SJSA1 (cell line): ENCODE measurements at regions not wholly inside any gene's neighbourhood (a gene's known extent, or its start where the extent isn't known, plus 50 kb on each side); places are given as distances from the start of the nearest gene placed in this dataset.
A peak's percentile ranks its signal among the peaks of the same experiment; 100 is the strongest.

ENCODE experiments used
- DNase-seq, 2 experiments: peaks; one replicate each; pipeline ENCODE4 v3.0.0-alpha.2; 2015 to 2020; ENCODE audit warnings: low spot score in 2 of 2, low read depth in 1 of 2
- H3K27ac ChIP-seq: fragments of 250-450 bp; sonication (Bioruptor Pico); 2 replicates; pipeline ENCODE4 v1.5.1; 2020; ENCODE audit warnings: mild to moderate bottlenecking, moderate library complexity
- H3K27me3 ChIP-seq: fragments of 250-450 bp; sonication (Bioruptor Pico); replicated peaks from 2 replicates; pipeline ENCODE4 v1.5.1; 2020; ENCODE audit warnings: mild to moderate bottlenecking, moderate library complexity
- H3K36me3 ChIP-seq: fragments of 250-450 bp; sonication (Bioruptor Pico); 2 replicates; pipeline ENCODE4 v1.5.1; 2020; ENCODE audit warnings: mild to moderate bottlenecking
- H3K4me1 ChIP-seq: fragments of 250-450 bp; sonication (Bioruptor Pico); replicated peaks from 2 replicates; pipeline ENCODE4 v1.6.1; 2021; ENCODE audit warnings: mild to moderate bottlenecking
- H3K4me3 ChIP-seq: fragments of 250-450 bp; sonication (Bioruptor Pico); 2 replicates; pipeline ENCODE4 v1.5.1; 2020; ENCODE audit warnings: mild to moderate bottlenecking
- H3K9me3 ChIP-seq: fragments of 250-450 bp; sonication (Bioruptor Pico); replicated peaks from 2 replicates; pipeline ENCODE4 v1.5.1; 2020; ENCODE audit warnings: mild to moderate bottlenecking

- H3K9me3 ChIP-seq: no peaks in the 10 kb centered on the region
Observed at GRCh38 chr16:74160759-74161158, 135.9 kb upstream of the PSMD7 start.

GRCh38 chr16:74153773-74154172, 142.8 kb upstream of the PSMD7 start:
- Histone ChIP-seq H3K36me3 (no peaks in the 10 kb centered on the region), H3K4me1 (no peaks in the 10 kb centered on the region), H3K4me3 (no peak overlapping the region), H3K9me3 (no peaks in the 10 kb centered on the region), H3K27me3 (no peaks in the 10 kb centered on the region), H3K27ac (no peak overlapping the region)
- no peak for DNase-seq

More at GRCh38 chr16:74160759-74161158, 135.9 kb upstream of the PSMD7 start:
- H3K27me3 ChIP-seq: no peaks in the 10 kb centered on the region
- no peak for DNase-seq
- no peaks in the 10 kb centered on the region for H3K4me1 ChIP-seq
- no peaks in the 10 kb centered on the region for H3K36me3 ChIP-seq
- H3K27ac ChIP-seq: no peak overlapping the region
- no peak overlapping the region for H3K4me3 ChIP-seq

GRCh38 chr16:74146643-74147042, 150.0 kb upstream of the PSMD7 start:
- H3K27me3 ChIP-seq: no peaks in the 10 kb centered on the region
- H3K27ac ChIP-seq: no peak overlapping the region
- no peak for DNase-seq
- H3K4me3 ChIP-seq: no peak overlapping the region
- H3K36me3 ChIP-seq: no peaks in the 10 kb centered on the region
- H3K9me3 ChIP-seq: no peaks in the 10 kb centered on the region
- no peaks in the 10 kb centered on the region for H3K4me1 ChIP-seq

GRCh38 chr16:74143171-74143570, 153.4 kb upstream of the PSMD7 start:
- Histone ChIP-seq H3K9me3 (no peaks in the 10 kb centered on the region), H3K27me3 (no peaks in the 10 kb centered on the region), H3K27ac (no peak overlapping the region), H3K36me3 (no peaks in the 10 kb centered on the region), H3K4me3 (no peak overlapping the region), H3K4me1 (no peaks in the 10 kb centered on the region)
- no peak for DNase-seq

- no peaks in the 10 kb centered on the region for H3K36me3 ChIP-seq
- H3K9me3 ChIP-seq: no peaks in the 10 kb centered on the region
- H3K27ac ChIP-seq: no peak overlapping the region
- no peak for DNase-seq
- no peaks in the 10 kb centered on the region for H3K4me1 ChIP-seq
- no peak overlapping the region for H3K4me3 ChIP-seq
- no peaks in the 10 kb centered on the region for H3K27me3 ChIP-seq
Observed at GRCh38 chr16:74141015-74141414, 155.6 kb upstream of the PSMD7 start.

GRCh38 chr16:74140557-74140956, 156.1 kb upstream of the PSMD7 start:
- Histone ChIP-seq H3K4me1 (no peaks in the 10 kb centered on the region), H3K27me3 (no peaks in the 10 kb centered on the region), H3K36me3 (no peaks in the 10 kb centered on the region), H3K4me3 (no peak overlapping the region), H3K9me3 (no peaks in the 10 kb centered on the region), H3K27ac (no peak overlapping the region)
- DNase-seq: no peak

- Histone ChIP-seq H3K4me3 (no peak overlapping the region), H3K4me1 (no peaks in the 10 kb centered on the region), H3K27me3 (no peaks in the 10 kb centered on the region), H3K36me3 (no peaks in the 10 kb centered on the region), H3K27ac (no peak overlapping the region), H3K9me3 (no peaks in the 10 kb centered on the region)
- DNase-seq: no peak
Observed at GRCh38 chr16:74123826-74124225, 172.8 kb upstream of the PSMD7 start.

- Histone ChIP-seq H3K4me3 (no peak overlapping the region), H3K4me1 (no peaks in the 10 kb centered on the region), H3K27ac (no peak overlapping the region), H3K27me3 (no peaks in the 10 kb centered on the region), H3K9me3 (no peaks in the 10 kb centered on the region), H3K36me3 (no peaks in the 10 kb centered on the region)
- DNase-seq: no peak
Observed at GRCh38 chr16:74123195-74123594, 173.4 kb upstream of the PSMD7 start.

GRCh38 chr16:74117798-74118197, 178.8 kb upstream of the PSMD7 start:
- H3K4me3 ChIP-seq: no peak overlapping the region

GRCh38 chr16:74113545-74113944, 183.1 kb upstream of the PSMD7 start:
- Histone ChIP-seq H3K27me3 (no peaks in the 10 kb centered on the region), H3K36me3 (no peaks in the 10 kb centered on the region), H3K4me1 (no peaks in the 10 kb centered on the region), H3K27ac (no peak overlapping the region), H3K4me3 (no peak overlapping the region), H3K9me3 (no peaks in the 10 kb centered on the region)
- no peak for DNase-seq

More at GRCh38 chr16:74117798-74118197, 178.8 kb upstream of the PSMD7 start:
- H3K9me3 ChIP-seq: no peaks in the 10 kb centered on the region
- no peaks in the 10 kb centered on the region for H3K36me3 ChIP-seq
- no peaks in the 10 kb centered on the region for H3K27me3 ChIP-seq
- no peak overlapping the region for H3K27ac ChIP-seq
- H3K4me1 ChIP-seq: no peaks in the 10 kb centered on the region
- no peak for DNase-seq

- no peaks in the 10 kb centered on the region for H3K36me3 ChIP-seq
- no peaks in the 10 kb centered on the region for H3K9me3 ChIP-seq
- H3K4me1 ChIP-seq: no peaks in the 10 kb centered on the region
- no peak for DNase-seq
- no peak overlapping the region for H3K4me3 ChIP-seq
- no peak overlapping the region for H3K27ac ChIP-seq
- H3K27me3 ChIP-seq: no peaks in the 10 kb centered on the region
Observed at GRCh38 chr16:74111456-74111982, 185.1 kb upstream of the PSMD7 start.

- Histone ChIP-seq H3K27me3 (no peaks in the 10 kb centered on the region), H3K9me3 (no peaks in the 10 kb centered on the region), H3K4me1 (no peaks in the 10 kb centered on the region), H3K36me3 (no peaks in the 10 kb centered on the region), H3K27ac (no peak overlapping the region), H3K4me3 (no peak overlapping the region)
- DNase-seq: peak in 1 of 2 experiments; percentile 5
Observed at GRCh38 chr16:74107795-74108610, 188.6 kb upstream of the PSMD7 start.

- H3K27ac ChIP-seq: no peak overlapping the region
- no peaks in the 10 kb centered on the region for H3K27me3 ChIP-seq
- H3K4me1 ChIP-seq: no peaks in the 10 kb centered on the region
- no peaks in the 10 kb centered on the region for H3K36me3 ChIP-seq
- no peak overlapping the region for H3K4me3 ChIP-seq
- no peaks in the 10 kb centered on the region for H3K9me3 ChIP-seq
- no peak for DNase-seq
Observed at GRCh38 chr16:74104022-74104421, 192.6 kb upstream of the PSMD7 start.

- no peak for DNase-seq
- no peak overlapping the region for H3K27ac ChIP-seq
- H3K36me3 ChIP-seq: no peaks in the 10 kb centered on the region
- H3K4me3 ChIP-seq: no peak overlapping the region
- H3K9me3 ChIP-seq: no peaks in the 10 kb centered on the region
- no peaks in the 10 kb centered on the region for H3K27me3 ChIP-seq
- no peaks in the 10 kb centered on the region for H3K4me1 ChIP-seq
Observed at GRCh38 chr16:74101379-74102137, 195.1 kb upstream of the PSMD7 start.
